GM19043 (cell line): ENCODE measurements at regions not wholly inside any gene's neighbourhood (a gene's known extent, or its start where the extent isn't known, plus 50 kb on each side); places are given as distances from the start of the nearest gene placed in this dataset.
"Not testable (repeated sequence)": the region's sequence is repeated elsewhere in the genome, so short reads cannot be mapped to it uniquely, and the experiment has no call there.

Source experiments
- ATAC-seq: cut with Tn5 transposase; IDR thresholded peaks from one replicate; pipeline ENCODE4 v1.9.1; 2021; ENCODE audit warnings: low read depth; ENCODE audit not compliant: unreplicated experiment

- ATAC-seq: no peak
These were observed 468.5 kb downstream of the NFIB start for GRCh38 chr9:13845460-13845859.

- no peak for ATAC-seq
These were observed 472.0 kb downstream of the NFIB start for GRCh38 chr9:13841746-13842462.

- ATAC-seq: no peak
These were observed 481.5 kb downstream of the NFIB start for GRCh38 chr9:13832446-13832845.

- ATAC-seq: no peak
These were observed 490.9 kb downstream of the NFIB start for GRCh38 chr9:13823026-13823425.

GRCh38 chr9:13817754-13818278, 496.1 kb downstream of the NFIB start:
- ATAC-seq: no peak

GRCh38 chr9:13816837-13817236, 497.1 kb downstream of the NFIB start:
- ATAC-seq: no peak

- ATAC-seq: no peak
These were observed 499.1 kb downstream of the NFIB start for GRCh38 chr9:13814647-13815400.

GRCh38 chr9:13811876-13812275, 502.1 kb downstream of the NFIB start:
- ATAC-seq: no peak

- ATAC-seq: no peak
These were observed 503.4 kb downstream of the NFIB start for GRCh38 chr9:13810510-13810909.

GRCh38 chr9:13809401-13809800, 504.5 kb downstream of the NFIB start:
- ATAC-seq: no peak

- ATAC-seq: no peak
These were observed 506.8 kb downstream of the NFIB start for GRCh38 chr9:13807118-13807517.

- no peak for ATAC-seq
These were observed 507.2 kb downstream of the NFIB start for GRCh38 chr9:13806714-13807113.

GRCh38 chr9:13805546-13805945, 508.4 kb downstream of the NFIB start:
- ATAC-seq: no peak

GRCh38 chr9:13804532-13804931, 509.4 kb downstream of the NFIB start:
- ATAC-seq: no peak

- no peak for ATAC-seq
These were observed 513.2 kb downstream of the NFIB start for GRCh38 chr9:13800776-13801175.

- not testable (repeated sequence) for ATAC-seq
These were observed 516.2 kb downstream of the NFIB start for GRCh38 chr9:13797701-13798100.

- no peak for ATAC-seq
These were observed 512.3 kb upstream of the MPDZ start for GRCh38 chr9:13791816-13792215.

- no peak for ATAC-seq
These were observed 510.6 kb upstream of the MPDZ start for GRCh38 chr9:13790055-13790454.

- ATAC-seq: no peak
These were observed 507.8 kb upstream of the MPDZ start for GRCh38 chr9:13787234-13787833.

GRCh38 chr9:13786711-13787110, 507.2 kb upstream of the MPDZ start:
- ATAC-seq: no peak

- no peak for ATAC-seq
These were observed 506.6 kb upstream of the MPDZ start for GRCh38 chr9:13786131-13786530.
